ENCODE measurements at regions not wholly inside any gene's neighbourhood (a gene's known extent, or its start where the extent isn't known, plus 50 kb on each side); places are given as distances from the start of the nearest gene placed in this dataset.

GRCh38 chr1:5333291-5333690 lies 658.9 kb downstream of the NPHP4 start:
- DNase-seq (ENCODE audit: low spot score): no peak

GRCh38 chr1:5331101-5331500 lies 661.1 kb downstream of the NPHP4 start:
- DNase-seq (ENCODE audit: low spot score): no peak

DNA sequence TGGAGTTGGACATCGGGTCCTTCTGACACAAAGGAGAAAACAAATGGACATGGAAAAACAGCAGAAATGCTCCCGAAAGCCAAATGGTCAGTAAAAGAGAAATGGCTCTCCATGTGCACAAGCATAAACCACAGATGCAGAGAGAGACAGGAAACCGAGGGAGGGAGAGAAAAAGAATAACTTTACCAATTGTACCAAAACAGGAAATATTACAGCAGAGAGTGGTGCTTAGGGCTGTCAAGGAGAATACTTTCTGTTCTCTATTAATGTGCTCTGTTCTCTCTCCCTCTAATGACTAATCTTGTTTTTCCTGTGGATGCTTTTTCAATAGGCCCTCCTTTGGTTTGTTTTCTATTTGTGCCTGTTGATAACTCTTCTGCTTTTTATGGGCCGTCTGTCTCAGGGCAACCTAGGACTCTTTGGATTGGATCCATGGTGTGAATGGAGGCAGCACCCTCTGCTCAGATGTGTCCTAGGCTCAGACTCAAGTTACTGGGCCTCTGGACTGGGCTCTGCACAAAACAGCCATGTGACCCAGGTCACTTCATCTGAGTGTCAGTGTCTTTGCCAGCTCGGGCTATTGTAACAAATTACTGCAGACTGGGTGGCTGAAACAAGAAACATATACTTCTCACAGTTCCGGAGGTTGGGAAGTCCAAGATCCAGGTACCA lies 663.0 kb downstream of the NPHP4 start:
- no peak for DNase-seq (ENCODE audit: low spot score)

DNA sequence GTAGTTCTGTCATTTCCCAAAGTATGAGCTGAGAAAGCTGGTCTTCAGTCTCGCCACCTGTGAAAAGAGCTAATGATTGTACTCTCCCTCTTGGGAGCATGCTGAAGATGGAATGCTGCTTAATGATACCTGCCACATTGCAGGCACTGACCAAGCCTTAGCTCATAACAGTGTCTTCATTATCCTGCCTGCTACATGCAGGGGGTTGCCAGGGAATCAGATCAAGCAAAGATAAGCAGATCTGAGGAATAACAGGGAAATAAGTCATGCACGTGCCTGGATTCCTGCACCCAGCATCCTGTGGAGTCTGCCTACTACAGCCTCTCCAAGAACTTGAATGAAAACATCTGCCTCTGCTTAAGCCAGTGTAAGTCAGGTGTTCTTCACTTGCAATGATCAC lies 667.3 kb downstream of the NPHP4 start:
- DNase-seq (ENCODE audit: low spot score): no peak

- DNase-seq (ENCODE audit: low spot score): no peak
These were observed 663.9 kb downstream of the AJAP1 start for GRCh38 chr1:5318143-5318816.

- DNase-seq (ENCODE audit: low spot score): no peak
These were observed 663.0 kb downstream of the AJAP1 start for GRCh38 chr1:5317391-5317790.

DNA sequence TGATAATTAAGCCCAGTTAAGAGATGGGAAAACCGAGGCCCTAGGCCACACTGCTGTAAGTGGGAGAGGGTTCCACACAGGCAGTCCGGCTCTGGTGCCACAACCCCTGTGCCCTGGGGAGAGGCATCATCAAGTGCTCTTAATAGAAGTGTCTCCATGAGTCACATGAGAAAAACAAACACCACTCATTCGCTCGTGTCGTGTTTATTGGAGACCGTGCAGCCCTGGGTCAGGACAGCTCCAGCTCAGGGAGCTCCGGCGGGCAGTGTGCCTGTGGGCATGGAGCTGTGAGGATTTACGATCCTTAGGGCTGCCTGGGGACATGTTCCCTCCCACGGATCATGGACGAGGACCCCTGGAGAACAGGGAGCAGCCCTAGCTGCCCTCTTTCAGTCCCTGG lies 658.5 kb downstream of the AJAP1 start:
- DNase-seq (ENCODE audit: low spot score): no peak

DNA sequence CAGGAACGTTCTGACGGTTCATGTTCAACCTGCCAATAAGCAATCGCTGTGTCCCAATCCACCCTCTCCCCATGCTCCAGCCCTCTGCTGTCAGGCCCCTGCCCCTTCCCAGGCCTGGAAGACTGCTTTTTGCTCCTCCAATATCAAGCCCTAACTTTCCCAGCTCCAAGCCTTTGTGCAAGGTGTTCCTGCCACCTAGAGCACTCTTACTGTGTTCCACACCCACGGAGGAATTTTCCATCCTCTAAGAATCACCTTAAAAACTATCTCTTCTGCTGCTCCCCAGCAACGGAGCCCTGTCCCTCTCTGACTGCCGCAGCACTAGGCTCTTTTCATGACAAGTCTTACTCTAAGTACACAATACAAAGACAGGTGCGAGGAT lies 657.9 kb downstream of the AJAP1 start:
- no peak for DNase-seq (ENCODE audit: low spot score)

GRCh38 chr1:5311634-5312292 lies 657.4 kb downstream of the AJAP1 start:
- DNase-seq (ENCODE audit: low spot score): no peak

GRCh38 chr1:5311147-5311546 lies 656.7 kb downstream of the AJAP1 start:
- no peak for DNase-seq (ENCODE audit: low spot score)

DNA sequence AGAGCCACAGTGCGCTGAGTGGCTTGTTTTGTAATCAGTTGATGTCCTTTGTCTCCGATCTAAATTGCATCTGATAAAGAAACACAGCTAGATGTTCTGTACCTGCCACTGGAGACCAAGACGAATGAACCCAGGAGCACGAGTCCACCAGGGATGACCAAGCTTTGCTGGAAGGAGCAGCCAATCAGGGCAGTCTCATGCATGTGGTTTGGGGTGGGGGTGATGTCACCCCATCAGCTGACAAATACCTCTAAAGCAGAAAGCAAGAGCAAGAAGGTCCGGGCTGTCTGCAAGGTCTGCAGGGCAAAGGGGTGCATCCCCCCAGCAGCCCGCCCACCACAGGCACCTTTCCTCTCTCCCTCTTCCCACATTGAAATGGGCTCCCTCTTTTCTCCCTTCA lies 653.8 kb downstream of the AJAP1 start:
- no peak for DNase-seq (ENCODE audit: low spot score)

DNA sequence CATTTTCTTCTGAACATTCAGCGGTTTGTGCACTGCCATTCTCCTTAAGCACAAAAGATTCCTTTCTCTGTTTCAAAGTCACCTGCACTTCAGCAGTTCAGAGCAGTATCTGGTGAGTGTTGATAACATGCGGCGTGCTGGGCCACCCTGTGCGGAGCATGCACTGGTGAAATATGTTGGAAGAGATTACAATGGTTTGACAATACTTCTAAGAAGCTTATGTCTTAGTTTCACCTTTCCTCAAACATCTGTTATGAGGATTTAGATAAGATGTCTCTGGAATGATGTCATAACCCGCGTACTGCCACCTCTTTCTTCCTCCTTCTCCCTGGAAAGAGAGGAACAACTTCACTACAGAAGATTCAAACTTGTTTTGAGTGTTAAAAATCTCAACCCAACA lies 650.3 kb downstream of the AJAP1 start:
- DNase-seq (ENCODE audit: low spot score): no peak

GRCh38 chr1:5298376-5298775 lies 644.0 kb downstream of the AJAP1 start:
- no peak for DNase-seq (ENCODE audit: low spot score)

DNA sequence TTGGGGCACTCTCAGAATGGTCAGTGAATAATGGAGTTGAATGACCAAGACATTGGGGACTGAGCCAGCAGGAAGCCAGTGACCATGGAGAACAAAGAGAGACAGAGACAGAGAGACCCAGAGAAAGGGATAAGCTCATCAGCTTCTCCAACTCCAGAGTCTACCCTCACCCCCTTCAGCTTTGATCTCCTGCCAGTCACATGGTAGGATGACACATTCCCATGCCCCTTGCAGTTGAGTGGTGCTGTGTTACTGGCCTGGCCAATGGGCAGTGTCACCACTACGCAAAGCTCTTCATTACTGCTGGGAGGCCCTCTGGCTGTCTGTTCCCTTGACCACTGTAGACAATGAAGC lies 643.5 kb downstream of the AJAP1 start:
- DNase-seq (ENCODE audit: low spot score): no peak

GRCh38 chr1:5297180-5297885 lies 642.9 kb downstream of the AJAP1 start:
- no peak for DNase-seq (ENCODE audit: low spot score)

DNA sequence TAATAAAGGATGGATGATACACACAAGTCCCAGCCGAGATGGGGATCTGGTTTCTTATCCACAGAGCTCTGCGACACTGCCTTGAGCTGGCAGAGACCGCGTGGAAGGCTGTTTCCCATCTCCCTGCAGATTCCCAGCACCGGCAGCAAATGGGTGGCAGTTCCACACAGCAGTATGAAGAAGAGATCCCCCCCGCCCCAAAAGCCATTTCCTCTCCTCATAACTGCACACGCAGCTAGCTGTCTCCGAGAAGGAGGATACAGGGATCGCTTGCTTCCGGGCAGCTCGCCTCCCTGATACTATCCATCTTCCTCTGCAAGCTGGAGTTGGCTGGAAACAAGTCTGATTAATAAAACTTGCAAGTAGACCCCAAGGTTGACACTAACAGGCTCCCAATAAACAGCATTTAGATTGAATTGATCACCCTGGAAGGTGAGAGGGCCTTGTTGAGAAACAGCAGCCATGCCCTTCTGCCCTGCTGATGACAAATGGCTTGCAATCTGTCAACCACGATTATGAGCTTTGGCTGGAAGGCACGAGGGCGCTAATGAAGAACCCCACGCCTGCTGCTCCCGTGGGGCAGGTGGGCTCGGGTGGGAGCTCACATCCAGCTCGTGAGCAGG lies 642.3 kb downstream of the AJAP1 start:
- no peak for DNase-seq (ENCODE audit: low spot score)

DNA sequence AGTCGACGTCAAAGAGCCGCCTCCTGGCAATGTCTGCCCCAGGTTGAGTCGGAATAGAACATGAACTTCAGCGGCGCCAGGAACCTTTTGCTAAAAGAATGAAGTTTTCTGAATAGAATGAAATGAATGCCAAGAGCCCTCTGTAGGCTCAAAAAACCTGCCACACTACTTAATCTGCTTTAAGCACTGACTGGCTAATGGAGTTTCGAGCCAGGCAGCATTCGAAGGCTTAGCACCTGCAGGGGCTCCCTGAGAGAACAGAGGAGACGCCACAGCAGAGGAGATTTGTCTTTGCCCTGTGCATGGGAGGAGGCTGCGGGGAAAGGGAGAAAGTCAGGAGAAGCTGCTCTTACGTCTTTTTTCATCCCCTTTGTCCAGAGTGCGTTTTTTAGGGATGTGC lies 641.7 kb downstream of the AJAP1 start:
- DNase-seq (ENCODE audit: low spot score): no peak

DNA sequence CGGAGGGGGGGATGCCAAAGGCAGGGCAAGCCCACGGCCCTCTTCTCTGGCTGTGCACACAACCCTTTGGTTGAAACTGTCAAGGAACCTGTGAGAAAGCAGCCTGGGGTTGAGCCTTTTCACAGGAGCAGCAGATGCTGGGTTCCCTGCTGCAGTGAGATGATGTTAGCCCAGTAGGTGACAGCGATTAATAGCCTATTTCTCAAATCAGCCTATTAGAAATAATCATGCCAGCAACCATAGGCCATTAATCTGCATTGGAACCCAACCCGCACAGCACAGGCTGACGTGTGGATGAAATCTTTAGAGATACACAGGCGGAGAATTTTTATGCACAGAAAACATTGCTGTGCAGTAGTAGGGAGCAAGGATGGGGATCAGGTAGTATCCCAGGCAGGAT lies 637.5 kb downstream of the AJAP1 start:
- DNase-seq (ENCODE audit: low spot score): no peak

DNA sequence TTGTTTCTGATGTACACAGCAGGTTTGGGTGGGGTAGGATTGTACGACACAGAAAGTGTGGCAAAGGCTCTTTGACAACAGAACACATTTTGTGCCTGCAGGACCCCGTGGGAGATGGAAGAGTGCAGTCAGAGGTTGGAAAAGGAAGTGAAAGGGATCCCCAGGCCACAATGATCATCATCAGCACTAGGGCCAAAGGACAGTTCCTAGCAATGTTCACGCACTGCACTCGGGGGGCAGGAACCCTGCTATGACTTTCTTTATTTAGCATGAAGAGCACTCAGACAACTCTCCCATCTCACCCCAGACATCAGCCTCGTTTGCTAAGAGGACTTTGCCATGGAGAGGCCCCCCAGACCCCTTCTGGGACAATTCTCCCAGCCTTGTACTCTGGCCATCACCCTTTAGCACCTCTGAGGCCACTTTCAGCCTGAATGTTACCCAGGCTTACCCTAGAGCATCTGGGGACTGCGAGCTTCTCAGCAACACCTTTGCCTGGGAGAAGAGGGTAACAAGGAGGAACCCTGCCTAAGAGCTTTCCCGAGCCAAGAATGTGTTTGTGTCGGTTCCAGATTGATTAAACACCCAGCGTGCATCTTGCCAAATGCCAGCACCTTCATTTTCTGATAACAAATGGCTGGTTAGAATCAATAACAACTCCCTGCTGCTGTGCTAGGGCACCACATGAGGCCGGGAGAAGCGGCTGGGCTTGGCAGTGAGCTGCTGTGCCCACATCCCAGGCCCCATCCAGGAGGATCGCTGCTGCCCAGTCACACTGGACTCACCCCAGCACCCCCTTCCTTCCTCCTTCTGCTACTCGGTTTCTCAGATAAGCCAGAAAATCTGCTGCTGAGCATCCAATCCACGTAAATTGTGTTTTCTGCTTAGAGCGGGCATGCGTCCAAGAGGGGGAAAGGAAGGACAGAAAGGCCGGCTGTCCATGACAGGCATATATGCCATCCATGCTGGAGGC lies 633.1 kb downstream of the AJAP1 start:
- no peak for DNase-seq (ENCODE audit: low spot score)

DNA sequence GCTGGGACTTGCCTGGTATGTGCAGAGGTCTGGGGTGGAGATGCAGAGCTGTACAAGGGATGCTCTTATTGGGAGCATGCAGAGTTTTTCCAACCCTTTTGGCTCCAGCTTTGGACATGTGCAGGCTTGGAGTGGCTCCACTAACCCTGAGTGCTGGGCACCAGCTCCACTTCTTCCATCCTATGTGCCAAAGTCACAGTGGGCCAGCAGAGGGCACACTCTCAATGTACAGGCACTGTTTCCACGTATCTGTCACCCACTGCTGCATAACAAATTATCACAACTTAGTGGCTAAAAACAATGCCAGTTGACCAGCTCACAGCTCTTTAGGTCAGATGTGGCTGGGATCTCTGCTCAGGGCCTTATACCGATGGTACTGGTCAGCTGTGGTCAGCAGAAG lies 631.8 kb downstream of the AJAP1 start:
- no peak for DNase-seq (ENCODE audit: low spot score)

GRCh38 chr1:5274527-5274926 lies 620.1 kb downstream of the AJAP1 start:
- no peak for DNase-seq (ENCODE audit: low spot score)

All from hematopoietic multipotent progenitor cell treated with erythropoietin and hydrocortisone succinate and interleukin-3 and kit ligand, for 17 days (in vitro differentiated cells).